ENCODE measurements at regions not wholly inside any gene's neighbourhood (a gene's known extent, or its start where the extent isn't known, plus 50 kb on each side); places are given as distances from the start of the nearest gene placed in this dataset.

GRCh38 chr2:126802774-126803433 lies 95.8 kb upstream of the TEX51 start (continued):
- TF ChIP-seq CSRNP3 (CRISPR knock-in tag; IDR thresholded peaks at IDR 0.05) = no peak

DNA sequence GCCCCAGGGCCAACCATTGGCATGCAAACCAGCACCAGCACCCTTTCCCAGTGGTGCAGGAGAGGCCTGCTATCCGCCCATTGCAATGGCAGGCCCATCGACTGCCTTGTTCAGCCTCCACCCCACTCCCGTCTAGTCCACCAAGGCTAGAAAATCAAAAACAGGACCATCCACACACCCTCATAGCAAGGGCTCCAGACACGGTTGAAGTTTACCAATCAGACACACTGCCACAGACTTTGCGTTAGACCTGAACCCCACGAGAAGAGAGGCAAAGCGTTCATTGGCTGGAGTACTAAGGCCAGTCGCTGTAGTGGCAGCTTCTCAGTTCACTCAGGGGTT lies 95.3 kb upstream of the TEX51 start:
- ATAC-seq = no peak
- no peak for TF ChIP-seq ZNF70 (CRISPR knock-in tag; IDR thresholded peaks at IDR 0.05)
- TF ChIP-seq ISL1 (CRISPR knock-in tag; IDR thresholded peaks at IDR 0.05) = no peak
- no peak for TF ChIP-seq TOX (CRISPR knock-in tag; IDR thresholded peaks at IDR 0.05; ENCODE audit: borderline replicate concordance)
- no peak for TF ChIP-seq ZNF8 (CRISPR knock-in tag; IDR thresholded peaks at IDR 0.05)
- TF ChIP-seq RARB (CRISPR knock-in tag; IDR thresholded peaks at IDR 0.05) = no peak
- TF ChIP-seq ZFP3 (CRISPR knock-in tag; IDR thresholded peaks at IDR 0.05) = no peak
- no peak for TF ChIP-seq ZFP30 (CRISPR knock-in tag; IDR thresholded peaks at IDR 0.05)
- TF ChIP-seq, protein P1, sequence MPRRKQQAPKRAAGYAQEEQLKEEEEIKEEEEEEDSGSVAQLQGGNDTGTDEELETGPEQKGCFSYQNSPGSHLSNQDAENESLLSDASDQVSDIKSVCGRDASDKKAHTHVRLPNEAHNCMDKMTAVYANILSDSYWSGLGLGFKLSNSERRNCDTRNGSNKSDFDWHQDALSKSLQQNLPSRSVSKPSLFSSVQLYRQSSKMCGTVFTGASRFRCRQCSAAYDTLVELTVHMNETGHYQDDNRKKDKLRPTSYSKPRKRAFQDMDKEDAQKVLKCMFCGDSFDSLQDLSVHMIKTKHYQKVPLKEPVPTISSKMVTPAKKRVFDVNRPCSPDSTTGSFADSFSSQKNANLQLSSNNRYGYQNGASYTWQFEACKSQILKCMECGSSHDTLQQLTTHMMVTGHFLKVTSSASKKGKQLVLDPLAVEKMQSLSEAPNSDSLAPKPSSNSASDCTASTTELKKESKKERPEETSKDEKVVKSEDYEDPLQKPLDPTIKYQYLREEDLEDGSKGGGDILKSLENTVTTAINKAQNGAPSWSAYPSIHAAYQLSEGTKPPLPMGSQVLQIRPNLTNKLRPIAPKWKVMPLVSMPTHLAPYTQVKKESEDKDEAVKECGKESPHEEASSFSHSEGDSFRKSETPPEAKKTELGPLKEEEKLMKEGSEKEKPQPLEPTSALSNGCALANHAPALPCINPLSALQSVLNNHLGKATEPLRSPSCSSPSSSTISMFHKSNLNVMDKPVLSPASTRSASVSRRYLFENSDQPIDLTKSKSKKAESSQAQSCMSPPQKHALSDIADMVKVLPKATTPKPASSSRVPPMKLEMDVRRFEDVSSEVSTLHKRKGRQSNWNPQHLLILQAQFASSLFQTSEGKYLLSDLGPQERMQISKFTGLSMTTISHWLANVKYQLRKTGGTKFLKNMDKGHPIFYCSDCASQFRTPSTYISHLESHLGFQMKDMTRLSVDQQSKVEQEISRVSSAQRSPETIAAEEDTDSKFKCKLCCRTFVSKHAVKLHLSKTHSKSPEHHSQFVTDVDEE (CRISPR knock-in tag; IDR thresholded peaks at IDR 0.05) = no peak
- TF ChIP-seq BACH2 (CRISPR knock-in tag; IDR thresholded peaks at IDR 0.05; ENCODE audit: borderline replicate concordance) = no peak

DNA sequence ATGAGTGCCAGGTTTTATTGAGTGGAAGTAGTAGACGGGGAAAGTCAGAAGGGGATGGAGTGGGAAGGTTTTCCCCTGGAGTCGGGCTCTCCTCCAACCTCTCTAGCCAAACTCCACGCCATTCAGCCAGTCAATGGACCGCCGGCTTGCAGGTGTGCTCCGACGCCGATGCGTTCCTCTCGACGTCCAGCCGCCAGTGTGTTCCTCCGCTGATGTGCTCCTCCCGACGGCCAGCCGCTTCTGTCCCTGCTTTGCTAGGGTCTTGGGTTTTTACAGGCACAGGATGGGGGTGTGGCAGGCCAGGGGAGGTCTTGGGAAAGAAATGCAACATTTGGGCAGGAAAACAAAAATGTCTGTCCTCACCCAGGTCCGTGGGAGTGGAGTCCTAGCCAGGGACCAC lies 94.3 kb upstream of the TEX51 start:
- no peak for ATAC-seq
- no peak for TF ChIP-seq ZFP3 (CRISPR knock-in tag; IDR thresholded peaks at IDR 0.05)
- no peak for TF ChIP-seq PATZ1 (CRISPR knock-in tag; IDR thresholded peaks at IDR 0.05; ENCODE audit: borderline replicate concordance)
- no peak for TF ChIP-seq TOX (CRISPR knock-in tag; IDR thresholded peaks at IDR 0.05; ENCODE audit: borderline replicate concordance)
- TF ChIP-seq ZNF70 (CRISPR knock-in tag; IDR thresholded peaks at IDR 0.05) = no peak
- no peak for TF ChIP-seq ZNF8 (CRISPR knock-in tag; IDR thresholded peaks at IDR 0.05)
- TF ChIP-seq CSDC2 (CRISPR knock-in tag; IDR thresholded peaks at IDR 0.05) = no peak
- no peak for TF ChIP-seq ESRRG (CRISPR knock-in tag; IDR thresholded peaks at IDR 0.05)
- TF ChIP-seq PPARA (CRISPR knock-in tag; IDR thresholded peaks at IDR 0.05; ENCODE audit: borderline replicate concordance) = no peak

- no peak for TF ChIP-seq ZNF70 (CRISPR knock-in tag; IDR thresholded peaks at IDR 0.05)
- no peak for TF ChIP-seq TCF4 (CRISPR knock-in tag; IDR thresholded peaks at IDR 0.05; ENCODE audit: borderline replicate concordance)
- no peak for TF ChIP-seq ISL1 (CRISPR knock-in tag; IDR thresholded peaks at IDR 0.05)
- TF ChIP-seq ESRRG (CRISPR knock-in tag; IDR thresholded peaks at IDR 0.05) = no peak
- TF ChIP-seq ZC3H10 (CRISPR knock-in tag; IDR thresholded peaks at IDR 0.05) = no peak
- TF ChIP-seq ARNTL (CRISPR knock-in tag; IDR thresholded peaks at IDR 0.05; ENCODE audit: borderline replicate concordance, low read depth) = no peak
- no peak for TF ChIP-seq CSDC2 (CRISPR knock-in tag; IDR thresholded peaks at IDR 0.05)
- no peak for TF ChIP-seq CSRNP3 (CRISPR knock-in tag; IDR thresholded peaks at IDR 0.05)
- no peak for TF ChIP-seq CREB5 (CRISPR knock-in tag; IDR thresholded peaks at IDR 0.05; ENCODE audit: low read depth)
- TF ChIP-seq GLIS3 (CRISPR knock-in tag; IDR thresholded peaks at IDR 0.05) = no peak
- TF ChIP-seq, protein P1 (CRISPR knock-in tag; IDR thresholded peaks at IDR 0.05) = no peak
- ATAC-seq = no peak
These were observed 89.8 kb upstream of the TEX51 start for GRCh38 chr2:126808929-126809328.
